Liver (tissue), 8 donors: ENCODE measurements at regions not wholly inside any gene's neighbourhood (a gene's known extent, or its start where the extent isn't known, plus 50 kb on each side); places are given as distances from the start of the nearest gene placed in this dataset.

Experiments used
- DNase-seq: peaks from one replicate; pipeline ENCODE4 v3.0.0-alpha.2; 2017; ENCODE audit warnings: low spot score
- H3K27ac ChIP-seq, 2 donors: one replicate each; pipeline ENCODE4 v1.7.0; 2013; ENCODE audit warnings: inconsistent platforms in 2 of 2, low read length in 2 of 2, control low read depth in 1 of 2, low read depth in 1 of 2, mild to moderate bottlenecking in 1 of 2
- H3K27me3 ChIP-seq, 4 donors: one replicate each; pipeline versions ENCODE4 v1.6.1 to v1.7.0; 2013; ENCODE audit warnings: low read length in 3 of 4, inconsistent platforms in 1 of 4, mild to moderate bottlenecking in 1 of 4, moderate library complexity in 1 of 4; ENCODE audit not compliant: control insufficient read depth in 4 of 4, insufficient read depth in 4 of 4
- H3K36me3 ChIP-seq, 4 donors: one replicate each; pipeline versions ENCODE4 v1.6.1 to v1.7.0; 2013; ENCODE audit warnings: low read length in 3 of 4, mild to moderate bottlenecking in 3 of 4, low read depth in 1 of 4, moderate library complexity in 1 of 4; ENCODE audit not compliant: control insufficient read depth in 4 of 4, insufficient read depth in 3 of 4
- H3K4me1 ChIP-seq, 4 donors: one replicate each; pipeline versions ENCODE4 v1.6.1 to v1.7.0; 2013; ENCODE audit warnings: low read length in 3 of 4, mild to moderate bottlenecking in 3 of 4, moderate library complexity in 1 of 4; ENCODE audit not compliant: control insufficient read depth in 4 of 4, insufficient read depth in 4 of 4
- H3K4me3 ChIP-seq, 3 donors: one replicate each; pipeline versions ENCODE4 v1.6.1 to v1.7.0; 2013; ENCODE audit warnings: low read length in 3 of 3, control low read depth in 1 of 3, low read depth in 1 of 3, mild to moderate bottlenecking in 1 of 3
- H3K9ac ChIP-seq, 2 donors: one replicate each; pipeline ENCODE4 v1.7.0; 2013; ENCODE audit warnings: low read length in 2 of 2, mild to moderate bottlenecking in 2 of 2, moderate library complexity in 2 of 2, control low read depth in 1 of 2, low read depth in 1 of 2
- H3K9me3 ChIP-seq, 4 donors: one replicate each; pipeline versions ENCODE4 v1.6.1 to v1.7.0; 2013; ENCODE audit warnings: low read length in 3 of 4; ENCODE audit not compliant: control insufficient read depth in 4 of 4
- EGR1 ChIP-seq, 2 donors: IDR thresholded peaks; 2 replicates each; pipeline ENCODE4 v1.6.1; 2016 to 2018; ENCODE audit warnings: antibody characterized with exemption in 2 of 2, low read depth in 2 of 2
- FOXA1 ChIP-seq: IDR thresholded peaks from 2 replicates; pipeline ENCODE4 v1.6.1; 2016; ENCODE audit warnings: antibody characterized with exemption
- FOXA2 ChIP-seq: IDR thresholded peaks from 2 replicates; pipeline ENCODE4 v1.6.1; 2016; ENCODE audit warnings: antibody characterized with exemption
- GABPA ChIP-seq, 2 donors: IDR thresholded peaks in 1 of 2; conservative IDR thresholded peaks in 1 of 2; 2 replicates each; pipeline ENCODE4 v1.6.1; 2016; ENCODE audit warnings: antibody characterized with exemption in 2 of 2, mild to moderate bottlenecking in 1 of 2, moderate library complexity in 1 of 2
- HNF4A ChIP-seq, 2 donors: conservative IDR thresholded peaks; 2 replicates each; pipeline ENCODE4 v1.6.1; 2016; ENCODE audit warnings: antibody characterized with exemption in 2 of 2, mild to moderate bottlenecking in 2 of 2
- HNF4G ChIP-seq: IDR thresholded peaks from 2 replicates; pipeline ENCODE4 v1.6.1; 2016; ENCODE audit warnings: antibody characterized with exemption
- JUND ChIP-seq, 2 donors: IDR thresholded peaks; 2 replicates each; pipeline ENCODE4 v1.6.1; 2016; ENCODE audit warnings: antibody characterized with exemption in 2 of 2
- NR2F2 ChIP-seq: IDR thresholded peaks from 2 replicates; pipeline ENCODE4 v1.6.1; 2016; ENCODE audit warnings: antibody characterized with exemption
- RAD21 ChIP-seq, 2 donors: IDR thresholded peaks; 2 replicates each; pipeline ENCODE4 v1.6.1; 2016; ENCODE audit warnings: antibody characterized with exemption in 2 of 2, mild to moderate bottlenecking in 2 of 2
- RXRA ChIP-seq, 2 donors: IDR thresholded peaks; 2 replicates each; pipeline ENCODE4 v1.6.1; 2017 to 2018; ENCODE audit warnings: antibody characterized with exemption in 2 of 2, mild to moderate bottlenecking in 1 of 2
- SP1 ChIP-seq: IDR thresholded peaks from 2 replicates; pipeline ENCODE4 v1.6.1; 2018; ENCODE audit warnings: antibody characterized with exemption, mild to moderate bottlenecking
- TAF1 ChIP-seq: conservative IDR thresholded peaks from 2 replicates; pipeline ENCODE4 v1.6.1; 2016; ENCODE audit warnings: antibody characterized with exemption, mild to moderate bottlenecking
- YY1 ChIP-seq: IDR thresholded peaks from 2 replicates; pipeline ENCODE4 v1.6.1; 2016; ENCODE audit warnings: antibody characterized with exemption, mild to moderate bottlenecking
- WGBS: extraction: QIAGEN DNeasy Blood & Tissue Kit; methylation state at CpG from one replicate; pipeline ENCODE4 v1.1.7; 2013; 5-methylcytosine and 5-hydroxymethylcytosine counted together
- TF ChIP-seq, protein P1 (sequence below): IDR thresholded peaks from 2 replicates; pipeline ENCODE4 v1.6.1; 2016; ENCODE audit warnings: antibody characterized with exemption
- TF ChIP-seq, protein P2 (sequence below): IDR thresholded peaks from 2 replicates; pipeline ENCODE4 v1.6.1; 2016; ENCODE audit warnings: antibody characterized with exemption
- TF ChIP-seq, protein P3 (sequence below): IDR thresholded peaks from 2 replicates; pipeline ENCODE4 v1.6.1; 2016; ENCODE audit warnings: antibody characterized with exemption
- TF ChIP-seq, protein P4 (sequence below): fragments of 150-350 bp; IDR thresholded peaks from 2 replicates; pipeline ENCODE4 v1.5.1; 2017; ENCODE audit warnings: improper control_type of control experiment, low read depth, low read length; ENCODE audit not compliant: missing input control
- TF ChIP-seq, protein P5 (sequence below): IDR thresholded peaks from 2 replicates; pipeline ENCODE4 v1.6.1; 2016; ENCODE audit warnings: antibody characterized with exemption, mild to moderate bottlenecking
- donor health status: healthy.
- donor health status: healthy.
- donor health status: healthy.
- donor health status: healthy.
- donor health status: healthy.

DNA sequence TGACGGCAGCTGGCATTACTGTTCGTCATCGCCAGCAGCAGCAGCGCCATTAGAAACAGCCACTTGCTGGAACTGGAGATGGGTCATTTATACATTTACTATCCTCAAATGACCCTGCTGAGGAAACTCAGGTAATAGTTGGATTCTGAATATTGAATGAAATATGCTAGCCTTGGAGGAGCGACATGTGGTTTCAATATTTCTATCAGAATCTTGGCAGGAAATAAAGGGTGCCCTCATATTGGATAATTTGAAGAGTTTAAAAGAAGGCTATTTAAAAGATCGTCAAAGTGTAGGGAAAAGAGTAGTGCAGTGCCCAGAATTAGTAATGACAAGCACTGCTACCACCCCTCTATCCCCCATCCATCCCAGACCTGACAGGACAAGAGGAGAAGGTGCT lies 109.6 kb upstream of the CPM start:
- WGBS, result 99% methylated on average over 6 of the region's 6 CpGs
- no peak overlapping the region for H3K9ac ChIP-seq

DNA sequence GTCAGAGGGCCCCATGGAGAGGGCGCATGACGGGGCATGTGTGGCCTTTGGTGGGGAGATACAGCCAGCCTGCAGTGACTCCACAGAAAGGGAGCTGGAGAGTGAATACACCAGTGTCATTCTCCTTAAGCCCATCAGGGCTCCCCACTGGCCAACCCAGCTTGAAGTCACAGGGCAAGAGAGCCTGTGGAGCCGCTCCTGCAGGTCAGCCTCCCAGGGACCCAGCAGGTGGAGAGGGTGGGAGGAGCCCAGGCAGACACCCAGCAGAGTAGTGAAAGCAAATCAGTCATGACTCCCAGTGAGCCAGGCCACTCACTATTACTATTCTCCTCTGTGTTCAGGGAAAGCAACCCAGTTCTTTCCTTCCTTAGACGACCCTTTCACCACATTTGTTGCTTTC lies 110.0 kb upstream of the CPM start:
- no peak for TF ChIP-seq SP1
- H3K9ac ChIP-seq, result no peak overlapping the region
- H3K27me3 ChIP-seq, result no peaks in the 10 kb centered on the region
- H3K4me3 ChIP-seq, result no peak overlapping the region
- H3K27ac ChIP-seq, result no peak overlapping the region
- no peaks in the 10 kb centered on the region for H3K36me3 ChIP-seq
- H3K9me3 ChIP-seq, result no peaks in the 10 kb centered on the region
- H3K4me1 ChIP-seq, result peaks cover 6 to 25% (median 15%) of the 10 kb centered on the region in 4 donors
- no peak for DNase-seq
- 81% methylated on average over 4 of the region's 4 CpGs for WGBS

More for the DNA sequence above, 109.6 kb upstream of the CPM start:
- TF ChIP-seq FOXA2 (no peak), RAD21 (IDR thresholded peaks at IDR 0.05) (no peak), HNF4G (no peak), YY1 (no peak), JUND (IDR thresholded peaks at IDR 0.05) (no peak), NR2F2 (no peak), EGR1 (IDR thresholded peaks at IDR 0.05; ENCODE audit: low read depth in 2 of 2) (no peak), FOXA1 (no peak), TAF1 (no peak), RXRA (IDR thresholded peaks at IDR 0.05) (no peak), HNF4A (conservative IDR thresholded peaks at IDR 0.05) (no peak), SP1 (no peak), GABPA (IDR thresholded peaks at IDR 0.05 in 1 of 2, conservative IDR thresholded peaks at IDR 0.05 in 1 of 2) (no peak)
- TF ChIP-seq, protein P1, sequence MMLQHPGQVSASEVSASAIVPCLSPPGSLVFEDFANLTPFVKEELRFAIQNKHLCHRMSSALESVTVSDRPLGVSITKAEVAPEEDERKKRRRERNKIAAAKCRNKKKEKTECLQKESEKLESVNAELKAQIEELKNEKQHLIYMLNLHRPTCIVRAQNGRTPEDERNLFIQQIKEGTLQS, result no peak
- TF ChIP-seq, protein P2, sequence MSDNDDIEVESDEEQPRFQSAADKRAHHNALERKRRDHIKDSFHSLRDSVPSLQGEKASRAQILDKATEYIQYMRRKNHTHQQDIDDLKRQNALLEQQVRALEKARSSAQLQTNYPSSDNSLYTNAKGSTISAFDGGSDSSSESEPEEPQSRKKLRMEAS, result no peak
- TF ChIP-seq, protein P3, sequence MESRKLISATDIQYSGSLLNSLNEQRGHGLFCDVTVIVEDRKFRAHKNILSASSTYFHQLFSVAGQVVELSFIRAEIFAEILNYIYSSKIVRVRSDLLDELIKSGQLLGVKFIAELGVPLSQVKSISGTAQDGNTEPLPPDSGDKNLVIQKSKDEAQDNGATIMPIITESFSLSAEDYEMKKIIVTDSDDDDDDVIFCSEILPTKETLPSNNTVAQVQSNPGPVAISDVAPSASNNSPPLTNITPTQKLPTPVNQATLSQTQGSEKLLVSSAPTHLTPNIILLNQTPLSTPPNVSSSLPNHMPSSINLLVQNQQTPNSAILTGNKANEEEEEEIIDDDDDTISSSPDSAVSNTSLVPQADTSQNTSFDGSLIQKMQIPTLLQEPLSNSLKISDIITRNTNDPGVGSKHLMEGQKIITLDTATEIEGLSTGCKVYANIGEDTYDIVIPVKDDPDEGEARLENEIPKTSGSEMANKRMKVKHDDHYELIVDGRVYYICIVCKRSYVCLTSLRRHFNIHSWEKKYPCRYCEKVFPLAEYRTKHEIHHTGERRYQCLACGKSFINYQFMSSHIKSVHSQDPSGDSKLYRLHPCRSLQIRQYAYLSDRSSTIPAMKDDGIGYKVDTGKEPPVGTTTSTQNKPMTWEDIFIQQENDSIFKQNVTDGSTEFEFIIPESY, result no peak
- TF ChIP-seq, protein P4, sequence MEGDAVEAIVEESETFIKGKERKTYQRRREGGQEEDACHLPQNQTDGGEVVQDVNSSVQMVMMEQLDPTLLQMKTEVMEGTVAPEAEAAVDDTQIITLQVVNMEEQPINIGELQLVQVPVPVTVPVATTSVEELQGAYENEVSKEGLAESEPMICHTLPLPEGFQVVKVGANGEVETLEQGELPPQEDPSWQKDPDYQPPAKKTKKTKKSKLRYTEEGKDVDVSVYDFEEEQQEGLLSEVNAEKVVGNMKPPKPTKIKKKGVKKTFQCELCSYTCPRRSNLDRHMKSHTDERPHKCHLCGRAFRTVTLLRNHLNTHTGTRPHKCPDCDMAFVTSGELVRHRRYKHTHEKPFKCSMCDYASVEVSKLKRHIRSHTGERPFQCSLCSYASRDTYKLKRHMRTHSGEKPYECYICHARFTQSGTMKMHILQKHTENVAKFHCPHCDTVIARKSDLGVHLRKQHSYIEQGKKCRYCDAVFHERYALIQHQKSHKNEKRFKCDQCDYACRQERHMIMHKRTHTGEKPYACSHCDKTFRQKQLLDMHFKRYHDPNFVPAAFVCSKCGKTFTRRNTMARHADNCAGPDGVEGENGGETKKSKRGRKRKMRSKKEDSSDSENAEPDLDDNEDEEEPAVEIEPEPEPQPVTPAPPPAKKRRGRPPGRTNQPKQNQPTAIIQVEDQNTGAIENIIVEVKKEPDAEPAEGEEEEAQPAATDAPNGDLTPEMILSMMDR, result no peak
- TF ChIP-seq, protein P5, sequence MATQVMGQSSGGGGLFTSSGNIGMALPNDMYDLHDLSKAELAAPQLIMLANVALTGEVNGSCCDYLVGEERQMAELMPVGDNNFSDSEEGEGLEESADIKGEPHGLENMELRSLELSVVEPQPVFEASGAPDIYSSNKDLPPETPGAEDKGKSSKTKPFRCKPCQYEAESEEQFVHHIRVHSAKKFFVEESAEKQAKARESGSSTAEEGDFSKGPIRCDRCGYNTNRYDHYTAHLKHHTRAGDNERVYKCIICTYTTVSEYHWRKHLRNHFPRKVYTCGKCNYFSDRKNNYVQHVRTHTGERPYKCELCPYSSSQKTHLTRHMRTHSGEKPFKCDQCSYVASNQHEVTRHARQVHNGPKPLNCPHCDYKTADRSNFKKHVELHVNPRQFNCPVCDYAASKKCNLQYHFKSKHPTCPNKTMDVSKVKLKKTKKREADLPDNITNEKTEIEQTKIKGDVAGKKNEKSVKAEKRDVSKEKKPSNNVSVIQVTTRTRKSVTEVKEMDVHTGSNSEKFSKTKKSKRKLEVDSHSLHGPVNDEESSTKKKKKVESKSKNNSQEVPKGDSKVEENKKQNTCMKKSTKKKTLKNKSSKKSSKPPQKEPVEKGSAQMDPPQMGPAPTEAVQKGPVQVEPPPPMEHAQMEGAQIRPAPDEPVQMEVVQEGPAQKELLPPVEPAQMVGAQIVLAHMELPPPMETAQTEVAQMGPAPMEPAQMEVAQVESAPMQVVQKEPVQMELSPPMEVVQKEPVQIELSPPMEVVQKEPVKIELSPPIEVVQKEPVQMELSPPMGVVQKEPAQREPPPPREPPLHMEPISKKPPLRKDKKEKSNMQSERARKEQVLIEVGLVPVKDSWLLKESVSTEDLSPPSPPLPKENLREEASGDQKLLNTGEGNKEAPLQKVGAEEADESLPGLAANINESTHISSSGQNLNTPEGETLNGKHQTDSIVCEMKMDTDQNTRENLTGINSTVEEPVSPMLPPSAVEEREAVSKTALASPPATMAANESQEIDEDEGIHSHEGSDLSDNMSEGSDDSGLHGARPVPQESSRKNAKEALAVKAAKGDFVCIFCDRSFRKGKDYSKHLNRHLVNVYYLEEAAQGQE, result no peak
- Histone ChIP-seq H3K4me3 (no peak overlapping the region), H3K27me3 (no peaks in the 10 kb centered on the region), H3K27ac (no peak overlapping the region), H3K36me3 (no peaks in the 10 kb centered on the region), H3K4me1 (peaks cover 6 to 24% (median 15%) of the 10 kb centered on the region in 4 donors), H3K9me3 (no peaks in the 10 kb centered on the region)
- no peak for DNase-seq
